ENCODE measurements at regions not wholly inside any gene's neighbourhood (a gene's known extent, or its start where the extent isn't known, plus 50 kb on each side); places are given as distances from the start of the nearest gene placed in this dataset.

GRCh38 chr13:40485611-40486517 lies 180.6 kb downstream of the FOXO1 start:
- no peaks in the 10 kb centered on the region for H3K9me3 ChIP-seq (ENCODE audit: insufficient read depth, low read length)
- H3K4me2 ChIP-seq (ENCODE audit: low read depth, low read length, poor library complexity, severe bottlenecking): peak overlapping the region; percentile 92
- no peaks in the 10 kb centered on the region for H3K9me2 ChIP-seq (replicated peaks; ENCODE audit: insufficient read depth, low read length)
- no peak for TF ChIP-seq CTCF (IDR thresholded peaks at IDR 0.05; ENCODE audit: insufficient read depth, low read length, poor library complexity, severe bottlenecking)
- H3K27ac ChIP-seq (ENCODE audit: low read depth, low read length): peak overlapping the region; percentile 97
- H2AFZ ChIP-seq (ENCODE audit: low read depth, low read length, severe bottlenecking): no peak overlapping the region
- H3K36me3 ChIP-seq (ENCODE audit: low read length): no peaks in the 10 kb centered on the region
- H3F3A ChIP-seq (ENCODE audit: insufficient read depth): peaks cover 40% of the 10 kb centered on the region
- H3K79me2 ChIP-seq (ENCODE audit: insufficient read depth, low read length): peaks cover 14% of the 10 kb centered on the region; the same call in 1 of the 2 replicates
- H3K4me3 ChIP-seq (ENCODE audit: insufficient read depth, low read length, poor library complexity, severe bottlenecking): peak overlapping the region; percentile 26
- no peaks in the 10 kb centered on the region for H3K27me3 ChIP-seq (ENCODE audit: low read length)
- no peaks in the 10 kb centered on the region for H4K20me1 ChIP-seq (ENCODE audit: low read depth, low read length)
- peak overlapping the region; percentile 74 for H3K9ac ChIP-seq (ENCODE audit: low read length)

- TF ChIP-seq EZH2phosphoT487 (conservative IDR thresholded peaks at IDR 0.05; ENCODE audit: low read length) (no peak), CTCF (IDR thresholded peaks at IDR 0.05; ENCODE audit: insufficient read depth, low read length, poor library complexity, severe bottlenecking) (no peak)
- Histone ChIP-seq H3K9ac (ENCODE audit: low read length) (0 out of 2 replicates have a peak overlapping the region, but pooled peaks have one; percentile 74), H3K79me2 (ENCODE audit: insufficient read depth, low read length) (peaks cover 14% of the 10 kb centered on the region; the same call in 1 of the 2 replicates), H3K36me3 (ENCODE audit: low read length) (no peaks in the 10 kb centered on the region), H2AFZ (ENCODE audit: low read depth, low read length, severe bottlenecking) (no peak overlapping the region), H3K27me3 (ENCODE audit: low read length) (no peaks in the 10 kb centered on the region), H3K4me2 (ENCODE audit: low read depth, low read length, poor library complexity, severe bottlenecking) (no peak overlapping the region), H4K20me1 (ENCODE audit: low read depth, low read length) (no peaks in the 10 kb centered on the region), H3K9me2 (replicated peaks; ENCODE audit: insufficient read depth, low read length) (no peaks in the 10 kb centered on the region), H3K9me3 (ENCODE audit: insufficient read depth, low read length) (no peaks in the 10 kb centered on the region), H3K4me3 (ENCODE audit: insufficient read depth, low read length, poor library complexity, severe bottlenecking) (no peak overlapping the region), H3K27ac (ENCODE audit: low read depth, low read length) (peak overlapping the region; percentile 97), H3F3A (ENCODE audit: insufficient read depth) (peaks cover 34% of the 10 kb centered on the region)
These were observed 179.8 kb downstream of the FOXO1 start for GRCh38 chr13:40486518-40487163.

GRCh38 chr13:40488869-40489391 lies 177.5 kb downstream of the FOXO1 start:
- no peaks in the 10 kb centered on the region for H3K27me3 ChIP-seq (ENCODE audit: low read length)
- no peak overlapping the region for H3K4me3 ChIP-seq (ENCODE audit: insufficient read depth, low read length, poor library complexity, severe bottlenecking)
- H2AFZ ChIP-seq (ENCODE audit: low read depth, low read length, severe bottlenecking): no peak overlapping the region
- H3K36me3 ChIP-seq (ENCODE audit: low read length): no peaks in the 10 kb centered on the region
- TF ChIP-seq CTCF (IDR thresholded peaks at IDR 0.05; ENCODE audit: insufficient read depth, low read length, poor library complexity, severe bottlenecking): no peak
- no peak for TF ChIP-seq EZH2phosphoT487 (conservative IDR thresholded peaks at IDR 0.05; ENCODE audit: low read length)
- H3K9ac ChIP-seq (ENCODE audit: low read length): no peak overlapping the region
- no peaks in the 10 kb centered on the region for H3K9me2 ChIP-seq (replicated peaks; ENCODE audit: insufficient read depth, low read length)
- peaks cover 6% of the 10 kb centered on the region; the same call in 1 of the 2 replicates for H3K79me2 ChIP-seq (ENCODE audit: insufficient read depth, low read length)
- H3K27ac ChIP-seq (ENCODE audit: low read depth, low read length): no peak overlapping the region
- peaks cover 28% of the 10 kb centered on the region for H3F3A ChIP-seq (ENCODE audit: insufficient read depth)
- no peaks in the 10 kb centered on the region for H4K20me1 ChIP-seq (ENCODE audit: low read depth, low read length)
- H3K9me3 ChIP-seq (ENCODE audit: insufficient read depth, low read length): no peaks in the 10 kb centered on the region
- no peak overlapping the region for H3K4me2 ChIP-seq (ENCODE audit: low read depth, low read length, poor library complexity, severe bottlenecking)

All from SU-DHL-6 (cell line).